ENCODE measurements at regions not wholly inside any gene's neighbourhood (a gene's known extent, or its start where the extent isn't known, plus 50 kb on each side); places are given as distances from the start of the nearest gene placed in this dataset.

GRCh38 chr11:80899381-80899780 is 1458.6 kb upstream of the TENM4 start:
- no peak for DNase-seq

GRCh38 chr11:80898910-80899309 is 1458.1 kb upstream of the TENM4 start:
- no peak for DNase-seq

GRCh38 chr11:80886684-80887083 is 1445.9 kb upstream of the TENM4 start:
- DNase-seq, result no peak

GRCh38 chr11:80873310-80873999 is 1432.6 kb upstream of the TENM4 start:
- no peak for DNase-seq

- DNase-seq, result no peak
Measured at GRCh38 chr11:80872116-80872728, 1431.4 kb upstream of the TENM4 start.

GRCh38 chr11:80868831-80869230 is 1428.0 kb upstream of the TENM4 start:
- DNase-seq, result no peak

- DNase-seq, result no peak
Measured at GRCh38 chr11:80862011-80862410, 1421.2 kb upstream of the TENM4 start.

- DNase-seq, result no peak
Measured at GRCh38 chr11:80861193-80861592, 1420.4 kb upstream of the TENM4 start.

- DNase-seq, result no peak
Measured at GRCh38 chr11:80860632-80861031, 1419.8 kb upstream of the TENM4 start.

GRCh38 chr11:80856066-80856465 is 1415.2 kb upstream of the TENM4 start:
- no peak for DNase-seq

- no peak for DNase-seq
Measured at GRCh38 chr11:80855426-80855825, 1414.6 kb upstream of the TENM4 start.

GRCh38 chr11:80849253-80849652 is 1408.4 kb upstream of the TENM4 start:
- DNase-seq, result no peak

GRCh38 chr11:80846979-80847378 is 1406.1 kb upstream of the TENM4 start:
- DNase-seq, result no peak

- DNase-seq, result no peak
Measured at GRCh38 chr11:80846442-80846841, 1405.6 kb upstream of the TENM4 start.

- no peak for DNase-seq
Measured at GRCh38 chr11:80844110-80844819, 1403.4 kb upstream of the TENM4 start.

- DNase-seq, result no peak
Measured at GRCh38 chr11:80843266-80843974, 1402.6 kb upstream of the TENM4 start.

- no peak for DNase-seq
Measured at GRCh38 chr11:80842246-80842645, 1401.4 kb upstream of the TENM4 start.

- no peak for DNase-seq
Measured at GRCh38 chr11:80841675-80842074, 1400.8 kb upstream of the TENM4 start.

- no peak for DNase-seq
Measured at GRCh38 chr11:80838153-80838552, 1397.3 kb upstream of the TENM4 start.

GRCh38 chr11:80837051-80837450 is 1396.2 kb upstream of the TENM4 start:
- DNase-seq, result no peak

GRCh38 chr11:80831374-80831773 is 1390.5 kb upstream of the TENM4 start:
- DNase-seq, result no peak

GRCh38 chr11:80827781-80828180 is 1387.0 kb upstream of the TENM4 start:
- DNase-seq, result no peak

- no peak for DNase-seq
Measured at GRCh38 chr11:80826808-80827207, 1386.0 kb upstream of the TENM4 start.

GRCh38 chr11:80822308-80822707 is 1381.5 kb upstream of the TENM4 start:
- no peak for DNase-seq
